Neural progenitor cell (in vitro differentiated cells): ENCODE measurements at regions not wholly inside any gene's neighbourhood (a gene's known extent, or its start where the extent isn't known, plus 50 kb on each side); places are given as distances from the start of the nearest gene placed in this dataset.

Experiments used
- CTCF ChIP-seq: fragments of 200-600 bp; sonication (generic); IDR thresholded peaks from 2 replicates; pipeline ENCODE4 v1.5.1; 2017; ENCODE audit warnings: antibody characterized with exemption, mild to moderate bottlenecking
- EZH2 ChIP-seq: fragments of 200-600 bp; sonication (generic); IDR thresholded peaks from 2 replicates; pipeline ENCODE4 v1.6.1; 2017; ENCODE audit warnings: antibody characterized with exemption, mild to moderate bottlenecking, moderate library complexity
- EZH2phosphoT487 ChIP-seq: fragments of 200-600 bp; sonication (generic); IDR thresholded peaks from 2 replicates; pipeline ENCODE4 v1.6.1; 2017; ENCODE audit warnings: antibody characterized with exemption

DNA sequence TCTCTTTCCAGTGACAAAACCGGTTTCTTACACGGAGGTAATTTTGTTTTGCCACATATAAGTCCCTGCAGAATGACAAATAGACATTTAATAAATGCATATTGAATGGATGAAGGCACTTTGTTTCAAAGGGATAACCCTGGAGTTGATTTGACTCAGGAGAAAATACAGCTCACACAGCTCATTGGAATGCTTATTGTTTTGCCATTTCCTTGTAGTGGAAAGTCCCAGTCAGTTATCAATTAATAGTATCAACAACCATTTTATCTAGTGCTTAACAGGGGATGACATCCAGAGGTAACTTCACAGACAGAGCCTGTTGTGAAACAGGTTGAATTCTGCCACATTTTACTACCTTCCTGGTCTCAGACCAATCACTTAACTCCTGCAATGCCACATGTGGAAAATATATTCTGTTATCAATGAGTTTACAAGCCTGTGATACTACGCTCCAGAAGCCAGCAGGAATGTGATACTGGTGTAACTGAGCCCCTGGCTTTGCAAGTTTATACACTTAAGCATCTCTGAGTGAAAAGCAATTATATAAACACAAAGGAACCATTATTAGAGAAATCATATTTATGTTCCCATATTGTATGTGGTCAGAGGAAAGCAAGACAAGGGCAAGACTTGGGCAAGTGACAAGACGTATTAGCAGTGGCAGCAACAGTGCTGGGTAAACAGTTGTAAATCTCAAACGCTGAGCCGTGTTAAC, 123.1 kb upstream of the ANKRD55 start:
- no peak for TF ChIP-seq EZH2
- no peak for TF ChIP-seq CTCF
- no peak for TF ChIP-seq EZH2phosphoT487
